ENCODE measurements at regions not wholly inside any gene's neighbourhood (a gene's known extent, or its start where the extent isn't known, plus 50 kb on each side); places are given as distances from the start of the nearest gene placed in this dataset.

GRCh38 chr11:13206086-13206640 lies 71.4 kb upstream of the BMAL1 start:
- no peak overlapping the region for H3K4me3 ChIP-seq (replicated peaks in 1 of 2; ENCODE audit: low read depth in 2 of 2, low read length in 2 of 2)
- TF ChIP-seq, protein P1, sequence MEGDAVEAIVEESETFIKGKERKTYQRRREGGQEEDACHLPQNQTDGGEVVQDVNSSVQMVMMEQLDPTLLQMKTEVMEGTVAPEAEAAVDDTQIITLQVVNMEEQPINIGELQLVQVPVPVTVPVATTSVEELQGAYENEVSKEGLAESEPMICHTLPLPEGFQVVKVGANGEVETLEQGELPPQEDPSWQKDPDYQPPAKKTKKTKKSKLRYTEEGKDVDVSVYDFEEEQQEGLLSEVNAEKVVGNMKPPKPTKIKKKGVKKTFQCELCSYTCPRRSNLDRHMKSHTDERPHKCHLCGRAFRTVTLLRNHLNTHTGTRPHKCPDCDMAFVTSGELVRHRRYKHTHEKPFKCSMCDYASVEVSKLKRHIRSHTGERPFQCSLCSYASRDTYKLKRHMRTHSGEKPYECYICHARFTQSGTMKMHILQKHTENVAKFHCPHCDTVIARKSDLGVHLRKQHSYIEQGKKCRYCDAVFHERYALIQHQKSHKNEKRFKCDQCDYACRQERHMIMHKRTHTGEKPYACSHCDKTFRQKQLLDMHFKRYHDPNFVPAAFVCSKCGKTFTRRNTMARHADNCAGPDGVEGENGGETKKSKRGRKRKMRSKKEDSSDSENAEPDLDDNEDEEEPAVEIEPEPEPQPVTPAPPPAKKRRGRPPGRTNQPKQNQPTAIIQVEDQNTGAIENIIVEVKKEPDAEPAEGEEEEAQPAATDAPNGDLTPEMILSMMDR (IDR thresholded peaks at IDR 0.05; ENCODE audit: low read depth, low read length) = no peak
- DNase-seq (ENCODE audit: low read depth in 2 of 2) = no peak

- TF ChIP-seq, protein P1 (IDR thresholded peaks at IDR 0.05; ENCODE audit: low read depth, low read length) = peak; percentile 13
- H3K4me3 ChIP-seq (replicated peaks in 1 of 2; ENCODE audit: low read depth in 2 of 2, low read length in 2 of 2) = peak overlapping the region in 1 of 2 donors; percentile 6
Observed at GRCh38 chr11:13207270-13207664, 70.3 kb upstream of the BMAL1 start.

GRCh38 chr11:13207665-13208594 lies 69.7 kb upstream of the BMAL1 start:
- H3K4me3 ChIP-seq (replicated peaks in 1 of 2; ENCODE audit: low read depth in 2 of 2, low read length in 2 of 2) = peak overlapping the region; percentile 6 to 40
- DNase-seq (ENCODE audit: low read depth in 2 of 2) = peak; percentile 89 to 94
- TF ChIP-seq, protein P1 (IDR thresholded peaks at IDR 0.05; ENCODE audit: low read depth, low read length) = no peak

More at GRCh38 chr11:13207270-13207664, 70.3 kb upstream of the BMAL1 start:
- peak in 1 of 2 donors; percentile 26 for DNase-seq (ENCODE audit: low read depth in 2 of 2)

GRCh38 chr11:13208921-13209320 lies 68.7 kb upstream of the BMAL1 start:
- TF ChIP-seq, protein P1 (IDR thresholded peaks at IDR 0.05; ENCODE audit: low read depth, low read length) = no peak
- H3K4me3 ChIP-seq (replicated peaks in 1 of 2; ENCODE audit: low read depth in 2 of 2, low read length in 2 of 2) = no peak overlapping the region
- DNase-seq (ENCODE audit: low read depth in 2 of 2) = peak in 1 of 2 donors; percentile 75

DNA sequence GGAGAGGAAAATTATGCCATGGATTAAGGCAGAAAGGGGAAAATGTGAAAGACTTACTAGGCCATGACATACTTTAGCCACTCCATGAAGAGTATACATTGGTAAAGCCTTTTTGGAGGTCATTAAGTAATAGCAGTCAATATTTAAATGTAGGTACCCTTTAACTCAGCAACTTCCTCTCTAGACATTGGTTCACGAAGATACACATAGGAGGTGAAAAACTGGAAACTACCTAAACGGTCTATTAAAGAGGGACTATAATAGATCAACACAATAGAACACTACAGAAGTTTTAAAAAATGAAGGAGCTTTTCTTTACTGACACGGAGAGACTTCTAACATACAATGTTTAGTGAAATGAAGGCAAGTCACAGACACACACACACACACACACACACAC lies 68.2 kb upstream of the BMAL1 start:
- no peak for DNase-seq (ENCODE audit: low read depth in 2 of 2)
- H3K4me3 ChIP-seq (replicated peaks in 1 of 2; ENCODE audit: low read depth in 2 of 2, low read length in 2 of 2) = no peak overlapping the region
- TF ChIP-seq, protein P1 (IDR thresholded peaks at IDR 0.05; ENCODE audit: low read depth, low read length) = no peak

DNA sequence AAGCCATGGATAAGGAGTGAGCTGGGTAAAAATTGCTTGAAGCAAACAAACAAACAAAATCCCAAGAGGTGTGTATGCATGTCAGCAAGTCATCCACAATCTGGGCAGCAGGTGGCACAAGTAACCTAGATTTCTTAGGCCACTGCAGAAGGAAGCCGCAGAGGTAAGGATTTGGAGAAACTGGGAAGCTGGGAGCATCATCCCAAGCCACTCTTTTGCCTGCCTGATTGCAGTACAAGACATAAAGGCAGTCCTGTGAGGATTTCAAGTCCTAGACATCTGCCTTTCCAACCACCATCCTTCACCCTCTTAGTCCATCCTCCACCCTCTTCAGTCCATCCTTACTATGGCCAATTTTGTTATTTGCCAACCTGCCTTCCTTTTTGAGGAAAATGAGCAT lies 67.2 kb upstream of the BMAL1 start:
- TF ChIP-seq, protein P1 (IDR thresholded peaks at IDR 0.05; ENCODE audit: low read depth, low read length) = peak; percentile 63
- peak; percentile 88 to 90 for DNase-seq (ENCODE audit: low read depth in 2 of 2)
- no peak overlapping the region for H3K4me3 ChIP-seq (replicated peaks in 1 of 2; ENCODE audit: low read depth in 2 of 2, low read length in 2 of 2)
